B cell (primary cell): ENCODE measurements at regions not wholly inside any gene's neighbourhood (a gene's known extent, or its start where the extent isn't known, plus 50 kb on each side); places are given as distances from the start of the nearest gene placed in this dataset.
"Not testable (repeated sequence)": the region's sequence is repeated elsewhere in the genome, so short reads cannot be mapped to it uniquely, and the experiment has no call there.

ENCODE experiments used
- ATAC-seq: fragments of 200-7000 bp; cut with Tn5 transposase; one replicate; pipeline ENCODE4 v1.10.0; 2021; ENCODE audit warnings: low read depth, mild to moderate bottlenecking, moderate number of reproducible peaks, moderate library complexity
- CTCF ChIA-PET: fragments of 350-600 bp; sonication (Branson Sonifier 250); formaldehyde crosslinking; loops from one replicate; lab custom pipeline; 2021; ENCODE audit warnings: antibody characterized with exemption, inconsistent platforms; lab: Charles Lee
- POLR2A ChIA-PET: fragments of 350-600 bp; sonication (Branson Sonifier 250); formaldehyde crosslinking; loops from one replicate; lab custom pipeline; 2021; ENCODE audit warnings: antibody characterized with exemption; lab: Charles Lee
- DNase-seq: peaks from one replicate; pipeline ENCODE4 v3.0.0; 2013
- H2AFZ ChIP-seq: 2 replicates; pipeline ENCODE4 v1.6.1; 2012; ENCODE audit warnings: mild to moderate bottlenecking, low read depth, low read length; ENCODE audit not compliant: insufficient read depth, poor library complexity, severe bottlenecking
- H3K27ac ChIP-seq, 2 donors: 1 replicate in 1 of 2; 2 replicates in 1 of 2; pipeline ENCODE4 v1.5.1; 2012 to 2013; ENCODE audit warnings: low read length in 2 of 2, mild to moderate bottlenecking in 2 of 2, moderate library complexity in 1 of 2
- H3K27me3 ChIP-seq, 4 experiments: fragments of 200-600 bp in 1 of 4; sonication (generic) in 1 of 4; replicated peaks in 1 of 4; 1 replicate in 2 of 4; 2 replicates in 2 of 4; pipeline versions ENCODE4 v1.6.1 to v1.7.0; 2013 to 2016; ENCODE audit warnings: low read length in 3 of 4, mild to moderate bottlenecking in 2 of 4, mixed read lengths in 1 of 4, moderate library complexity in 1 of 4; ENCODE audit not compliant: insufficient read depth in 4 of 4, control insufficient read depth in 3 of 4; ENCODE audit errors: control extremely low read depth in 1 of 4
- H3K36me3 ChIP-seq, 2 experiments: replicated peaks in 1 of 2; 1 replicate in 1 of 2; 2 replicates in 1 of 2; pipeline versions ENCODE4 v1.6.1 to v1.7.1; 2013; ENCODE audit warnings: low read length in 1 of 2; ENCODE audit not compliant: insufficient read depth in 2 of 2, control insufficient read depth in 1 of 2; ENCODE audit errors: control extremely low read depth in 1 of 2, extremely low read depth in 1 of 2
- H3K4me1 ChIP-seq, 2 donors: fragments of 200-600 bp in 1 of 2; sonication (generic) in 1 of 2; 1 replicate in 1 of 2; 2 replicates in 1 of 2; pipeline versions ENCODE4 v1.5.1 to v1.6.1; 2013 to 2017; ENCODE audit warnings: low read length in 2 of 2; ENCODE audit not compliant: control insufficient read depth in 2 of 2, insufficient read depth in 2 of 2
- H3K4me2 ChIP-seq: replicated peaks from 2 replicates; pipeline ENCODE3; 2012; ENCODE audit warnings: mild to moderate bottlenecking, low read depth, low read length; ENCODE audit not compliant: poor library complexity, severe bottlenecking
- H3K4me3 ChIP-seq, 5 experiments: fragments of 200-600 bp in 1 of 5; sonication (generic) in 1 of 5; 1 replicate in 3 of 5; 2 replicates in 2 of 5; pipeline versions ENCODE4 v1.5.1 to v1.7.0; 2011 to 2016; ENCODE audit warnings: low read length in 4 of 5, mild to moderate bottlenecking in 4 of 5, low read depth in 2 of 5, control low read depth in 1 of 5, moderate library complexity in 1 of 5; ENCODE audit not compliant: insufficient read depth in 1 of 5; ENCODE audit errors: control extremely low read depth in 1 of 5, extremely low read depth in 1 of 5
- H3K79me2 ChIP-seq: fragments of 200-600 bp; sonication (generic); one replicate; pipeline ENCODE4 v1.6.0; 2016; ENCODE audit warnings: low read length; ENCODE audit not compliant: control insufficient read depth, insufficient read depth
- H3K9ac ChIP-seq: fragments of 200-600 bp; sonication (generic); 2 replicates; pipeline ENCODE4 v1.6.1; 2017; ENCODE audit warnings: mild to moderate bottlenecking, low read length, moderate library complexity
- H3K9me3 ChIP-seq, 3 donors: one replicate each; pipeline versions ENCODE4 v1.6.1 to v1.7.1; 2013; ENCODE audit warnings: low read length in 2 of 3; ENCODE audit not compliant: control insufficient read depth in 2 of 3, insufficient read depth in 1 of 3; ENCODE audit errors: control extremely low read depth in 1 of 3
- H4K20me1 ChIP-seq: 2 replicates; pipeline ENCODE4 v1.6.0; 2012; ENCODE audit warnings: mild to moderate bottlenecking, low read length; ENCODE audit not compliant: insufficient read depth, control insufficient read depth, poor library complexity, severe bottlenecking
- H3K27ac Mint-ChIP-seq: one replicate; pipeline ENCODE4 v1.8.0; 2021; ENCODE audit warnings: mixed read lengths
- H3K27me3 Mint-ChIP-seq: one replicate; pipeline ENCODE4 v1.8.0; 2021; ENCODE audit warnings: mixed read lengths
- H3K4me1 Mint-ChIP-seq: one replicate; pipeline ENCODE4 v1.8.0; 2021; ENCODE audit warnings: mixed read lengths
- H3K4me3 Mint-ChIP-seq: one replicate; pipeline ENCODE4 v1.8.0; 2021; ENCODE audit warnings: mixed read lengths
- H3K9me3 Mint-ChIP-seq: one replicate; pipeline ENCODE4 v1.8.0; 2022; ENCODE audit warnings: mixed read lengths; ENCODE audit not compliant: insufficient read depth
- EZH2 ChIP-seq: IDR thresholded peaks from 2 replicates; pipeline ENCODE4 v1.6.1; 2012; ENCODE audit warnings: borderline replicate concordance, low read depth, mild to moderate bottlenecking, moderate library complexity, low read length; ENCODE audit not compliant: insufficient read depth, poor library complexity, severe bottlenecking
- WGBS: methylation state at CpG from one replicate; pipeline ENCODE4 v1.1.5; 2013; ENCODE audit warnings: missing lambda C conversion rate; ENCODE audit not compliant: insufficient coverage; 5-methylcytosine and 5-hydroxymethylcytosine counted together
- intact Hi-C: fragments of 100-400 bp; cut with micrococcal nuclease; formaldehyde crosslinking; loops from one replicate; pipeline ENCODE4 v1.10.0; 2022
- TF ChIP-seq, protein P1 (sequence below): fragments of 200-600 bp; IDR thresholded peaks from one replicate; pipeline ENCODE4 v1.8.0; 2022; ENCODE audit warnings: antibody characterized with exemption, mild to moderate bottlenecking

DNA sequence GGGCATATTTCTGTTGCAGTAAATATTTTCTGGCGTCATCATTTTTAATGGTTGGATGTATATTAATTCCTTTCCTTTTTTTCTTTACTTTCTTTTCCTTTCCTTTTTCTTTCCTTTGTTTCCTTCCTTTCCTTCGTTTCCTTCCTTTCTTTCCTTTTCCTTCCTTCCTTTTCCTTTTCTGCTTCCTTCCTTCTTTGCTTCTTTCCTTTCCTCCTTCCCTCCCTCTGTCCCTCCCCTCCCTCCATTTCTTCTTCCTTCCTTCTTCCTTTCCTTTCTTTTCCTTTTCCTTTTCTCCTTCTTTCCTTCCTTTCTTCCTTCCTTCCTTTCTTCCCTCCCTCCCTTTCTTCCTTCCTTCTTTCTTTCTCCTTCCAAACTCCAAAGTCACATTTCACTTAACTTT, 54.9 kb upstream of the LYSMD4 start:
- H2AFZ ChIP-seq: no peak overlapping the region
- peaks cover 14% of the 10 kb centered on the region for H3K27me3 Mint-ChIP-seq

DNA sequence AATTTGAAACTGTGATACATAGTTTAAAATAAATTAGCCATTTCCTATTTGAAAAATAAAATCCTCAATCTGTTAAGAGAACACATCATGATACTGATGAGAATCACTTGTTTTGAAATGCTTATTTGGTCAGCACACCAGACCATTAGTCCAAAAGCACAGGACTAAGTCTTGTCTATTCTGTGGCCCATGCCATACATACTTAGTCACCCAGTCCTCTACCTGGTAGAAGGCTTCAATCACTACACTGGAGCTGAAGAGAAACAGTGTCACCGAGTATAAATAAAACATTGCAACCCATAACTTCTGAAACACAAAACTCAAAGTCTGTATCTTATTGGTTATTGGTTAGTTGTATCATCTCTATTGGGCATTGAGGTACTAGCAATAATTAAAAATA, 51.6 kb upstream of the LYSMD4 start:
- no CpG with 5 or more reads among the region's 1 CpG for WGBS
- POLR2A ChIA-PET, intact Hi-C loops: not testable (repeated sequence)

More for the DNA sequence above, 54.9 kb upstream of the LYSMD4 start:
- Histone ChIP-seq H3K4me3 (no peak overlapping the region), H3K9me3 (no peaks in the 10 kb centered on the region), H4K20me1 (no peaks in the 10 kb centered on the region), H3K9ac (no peak overlapping the region), H3K79me2 (no peaks in the 10 kb centered on the region), H3K4me1 (no peaks in the 10 kb centered on the region), H3K27me3 (no peaks in the 10 kb centered on the region), H3K36me3 (no peaks in the 10 kb centered on the region), H3K27ac (no peak overlapping the region), H3K4me2 (no peak overlapping the region)
- no peak overlapping the region for H3K4me3 Mint-ChIP-seq
- ATAC-seq: no peak
- TF ChIP-seq, protein P1, sequence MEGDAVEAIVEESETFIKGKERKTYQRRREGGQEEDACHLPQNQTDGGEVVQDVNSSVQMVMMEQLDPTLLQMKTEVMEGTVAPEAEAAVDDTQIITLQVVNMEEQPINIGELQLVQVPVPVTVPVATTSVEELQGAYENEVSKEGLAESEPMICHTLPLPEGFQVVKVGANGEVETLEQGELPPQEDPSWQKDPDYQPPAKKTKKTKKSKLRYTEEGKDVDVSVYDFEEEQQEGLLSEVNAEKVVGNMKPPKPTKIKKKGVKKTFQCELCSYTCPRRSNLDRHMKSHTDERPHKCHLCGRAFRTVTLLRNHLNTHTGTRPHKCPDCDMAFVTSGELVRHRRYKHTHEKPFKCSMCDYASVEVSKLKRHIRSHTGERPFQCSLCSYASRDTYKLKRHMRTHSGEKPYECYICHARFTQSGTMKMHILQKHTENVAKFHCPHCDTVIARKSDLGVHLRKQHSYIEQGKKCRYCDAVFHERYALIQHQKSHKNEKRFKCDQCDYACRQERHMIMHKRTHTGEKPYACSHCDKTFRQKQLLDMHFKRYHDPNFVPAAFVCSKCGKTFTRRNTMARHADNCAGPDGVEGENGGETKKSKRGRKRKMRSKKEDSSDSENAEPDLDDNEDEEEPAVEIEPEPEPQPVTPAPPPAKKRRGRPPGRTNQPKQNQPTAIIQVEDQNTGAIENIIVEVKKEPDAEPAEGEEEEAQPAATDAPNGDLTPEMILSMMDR: no peak
- TF ChIP-seq EZH2: no peak
- no peaks in the 10 kb centered on the region for H3K4me1 Mint-ChIP-seq
- WGBS: 69% methylated on average over 1 of the region's 2 CpGs
- ChIA-PET CTCF (no interaction called here), POLR2A (no interaction called here)
- no peaks in the 10 kb centered on the region for H3K9me3 Mint-ChIP-seq
- H3K27ac Mint-ChIP-seq: no peak overlapping the region
- intact Hi-C loops: no loop called here
- no peak for DNase-seq

DNA sequence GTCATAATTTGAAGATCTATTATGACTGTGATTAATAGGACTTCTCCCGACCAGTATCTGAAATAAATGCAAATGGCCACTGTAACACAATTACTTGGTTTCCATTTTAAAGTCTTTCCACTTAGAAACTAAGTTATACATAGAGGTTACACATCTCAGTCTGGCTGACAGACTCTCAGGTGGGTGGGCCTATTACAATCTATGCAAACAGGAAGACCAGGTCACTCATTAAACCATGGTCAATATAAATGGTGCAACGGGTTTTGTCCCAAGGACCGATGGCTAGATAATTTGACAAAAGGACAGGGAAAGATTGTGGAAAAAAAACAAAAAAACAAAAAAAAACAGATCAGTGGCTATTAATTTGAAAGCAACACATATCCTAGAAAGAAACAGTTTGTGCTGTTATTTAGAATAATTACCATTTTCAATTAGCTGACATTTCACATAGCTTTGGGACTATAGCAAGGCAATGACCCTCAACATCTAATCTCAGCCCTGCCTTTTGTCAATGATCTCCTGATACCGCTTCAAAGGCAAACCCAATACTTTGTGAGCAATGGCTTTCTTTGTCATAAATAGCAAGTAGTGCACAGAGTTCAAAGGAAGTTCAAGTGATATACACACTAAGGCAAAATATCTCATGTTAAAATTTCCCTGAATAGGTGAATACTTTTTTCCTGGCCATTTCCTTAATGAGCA, 50.8 kb upstream of the LYSMD4 start:
- H3K4me2 ChIP-seq, H3K9me3 Mint-ChIP-seq, H3K4me1 Mint-ChIP-seq, DNase-seq, H3K27ac ChIP-seq, H3K9me3 ChIP-seq, H3K27me3 ChIP-seq, H3K4me1 ChIP-seq, H3K9ac ChIP-seq, H3K4me3 ChIP-seq, POLR2A ChIA-PET, ATAC-seq, H3K4me3 Mint-ChIP-seq, H3K79me2 ChIP-seq, H2AFZ ChIP-seq, H3K36me3 ChIP-seq, H4K20me1 ChIP-seq, H3K27ac Mint-ChIP-seq, intact Hi-C loops: not testable (repeated sequence)
- CTCF ChIA-PET: interaction anchor here (0.7 kb wide), 1 partner anchor 1106 kb away, joined by 4 read pairs; no protein-coding TSS in a partner anchor
- H3K27me3 Mint-ChIP-seq: peaks cover 16% of the 10 kb centered on the region
- WGBS: no CpG with 5 or more reads among the region's 4 CpGs

More for the DNA sequence above, 51.6 kb upstream of the LYSMD4 start:
- H3K9ac ChIP-seq, H3K36me3 ChIP-seq, H3K27me3 ChIP-seq, H3K4me1 ChIP-seq, H3K9me3 ChIP-seq, H4K20me1 ChIP-seq, ATAC-seq, H3K4me1 Mint-ChIP-seq, H3K4me2 ChIP-seq, H3K4me3 ChIP-seq, H3K79me2 ChIP-seq, H2AFZ ChIP-seq, H3K27ac ChIP-seq, DNase-seq, H3K9me3 Mint-ChIP-seq, H3K4me3 Mint-ChIP-seq, H3K27ac Mint-ChIP-seq: not testable (repeated sequence)
- peaks cover 19% of the 10 kb centered on the region for H3K27me3 Mint-ChIP-seq
- CTCF ChIA-PET: interaction anchor here (0.6 to 0.7 kb wide), 2 partner anchors 1107 to 1181 kb away, joined by 3 to 4 read pairs; no protein-coding TSS in a partner anchor
